HG03342 (cell line): ENCODE measurements at regions not wholly inside any gene's neighbourhood (a gene's known extent, or its start where the extent isn't known, plus 50 kb on each side); places are given as distances from the start of the nearest gene placed in this dataset.
"Not testable (repeated sequence)": the region's sequence is repeated elsewhere in the genome, so short reads cannot be mapped to it uniquely, and the experiment has no call there.

Source experiments
- ATAC-seq: cut with Tn5 transposase; IDR thresholded peaks from one replicate; pipeline ENCODE4 v1.9.1; 2021; ENCODE audit warnings: mild to moderate bottlenecking, moderate library complexity; ENCODE audit not compliant: unreplicated experiment

DNA sequence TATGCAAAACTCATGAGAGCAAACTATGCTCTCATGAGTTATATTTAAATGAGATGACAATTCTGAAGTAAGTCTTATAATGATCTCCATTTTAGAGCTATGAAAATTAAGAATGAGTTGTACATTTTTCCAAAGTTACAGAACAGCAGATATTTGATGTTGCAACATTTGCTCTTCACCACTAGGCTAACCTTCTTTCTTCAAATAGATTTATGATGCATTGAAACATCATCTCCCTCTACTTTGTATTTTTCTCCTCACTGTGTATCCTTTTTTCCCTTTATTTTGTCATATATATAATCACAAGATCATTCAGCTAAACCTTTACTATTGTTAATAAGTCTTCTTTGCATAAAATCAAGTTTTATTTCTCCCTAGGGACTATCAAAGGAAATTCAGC is 497.7 kb upstream of the TYRP1 start:
- no peak for ATAC-seq

DNA sequence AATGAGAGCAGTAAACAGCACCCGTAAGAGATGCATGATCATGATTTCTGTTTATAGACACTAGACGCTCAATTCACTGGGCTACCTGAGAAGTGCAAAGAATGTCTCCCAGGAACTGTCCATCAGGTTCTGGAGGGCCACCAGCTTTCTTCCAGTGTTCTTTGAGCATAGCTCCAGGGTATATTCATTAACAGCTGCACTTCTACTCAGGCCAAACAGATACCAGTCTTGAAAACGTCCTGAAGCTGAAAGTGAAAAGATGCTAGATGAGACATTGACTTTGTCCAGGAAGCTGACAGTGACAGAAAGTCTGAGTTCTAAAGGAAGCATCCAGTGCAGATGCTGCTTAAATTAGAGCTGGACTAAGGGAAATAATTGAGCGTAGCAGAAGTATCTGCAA is 488.7 kb upstream of the TYRP1 start:
- no peak for ATAC-seq

DNA sequence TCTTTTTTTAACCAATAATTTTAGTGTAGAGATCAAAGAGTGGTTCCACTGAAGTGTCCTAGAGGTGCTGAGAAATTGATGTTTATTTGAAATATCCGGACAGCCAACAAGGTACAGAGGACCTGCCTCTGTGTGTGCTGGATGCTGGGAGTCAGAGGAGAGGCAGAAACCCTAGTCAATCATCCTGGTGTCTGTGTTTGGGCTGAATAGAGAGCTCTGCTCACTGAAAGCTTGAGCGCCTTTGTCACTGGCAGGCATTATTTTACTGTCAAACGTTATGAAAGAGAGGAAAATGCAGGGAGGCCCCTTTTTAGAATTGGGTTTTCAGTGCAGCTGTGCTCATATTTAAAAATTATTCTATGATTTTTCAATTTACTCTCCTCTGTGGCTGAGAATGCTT is 480.3 kb upstream of the TYRP1 start:
- ATAC-seq = no peak

DNA sequence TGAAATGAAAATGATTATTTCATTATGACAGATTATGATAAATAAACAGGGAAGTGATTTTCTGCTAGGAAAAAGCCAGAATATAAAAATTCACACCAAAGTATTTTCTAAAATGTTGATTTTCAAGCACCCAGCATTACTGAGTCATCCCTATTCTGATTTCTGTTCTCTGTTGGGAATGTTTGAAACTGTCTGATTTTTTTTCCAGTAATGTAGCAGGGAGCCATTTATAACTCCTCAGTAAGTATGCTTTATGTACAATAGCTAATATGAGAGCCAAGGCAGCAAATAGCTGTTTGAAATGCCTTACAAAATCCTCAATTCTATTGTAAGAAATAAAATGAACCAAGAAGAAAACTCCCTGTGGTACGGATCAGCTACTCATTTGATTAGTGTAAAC is 471.7 kb upstream of the TYRP1 start:
- ATAC-seq = no peak

DNA sequence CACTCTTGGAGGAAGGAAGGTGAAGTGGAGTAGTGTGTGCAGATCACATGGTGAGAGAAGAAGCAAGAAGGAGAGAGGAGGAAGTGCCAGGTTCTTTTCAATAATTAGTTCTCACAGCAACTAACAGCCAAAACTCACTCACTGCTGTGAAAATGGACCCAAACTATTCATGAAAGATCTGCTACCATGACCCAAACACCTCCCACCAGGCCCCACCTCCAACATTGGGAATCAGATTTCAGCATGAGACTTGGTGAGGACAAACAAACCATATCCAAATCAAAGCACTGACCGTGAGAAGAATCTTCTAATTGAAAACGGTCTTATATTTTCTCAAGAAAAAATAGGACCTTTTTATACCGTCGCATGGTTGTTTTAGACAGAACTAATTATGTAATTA is 468.7 kb upstream of the TYRP1 start:
- ATAC-seq = no peak

DNA sequence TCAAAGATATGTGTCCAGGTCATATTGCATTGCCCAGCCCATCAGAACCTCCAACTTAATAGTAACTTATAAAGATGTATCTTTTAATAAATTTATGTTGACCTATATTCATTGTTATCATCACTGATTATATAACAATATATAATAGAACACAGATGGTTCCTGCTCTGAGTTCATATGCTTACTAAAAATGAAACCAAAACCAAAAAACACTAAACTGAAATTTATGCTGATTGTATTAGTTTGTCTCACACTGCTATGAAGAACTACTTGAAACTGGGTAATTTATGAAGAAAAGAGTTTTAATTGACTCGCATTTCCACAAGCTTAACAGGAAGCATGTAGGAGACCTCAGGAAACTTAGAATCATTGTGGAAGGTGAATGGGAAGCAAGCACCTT is 462.5 kb upstream of the TYRP1 start:
- no peak for ATAC-seq

DNA sequence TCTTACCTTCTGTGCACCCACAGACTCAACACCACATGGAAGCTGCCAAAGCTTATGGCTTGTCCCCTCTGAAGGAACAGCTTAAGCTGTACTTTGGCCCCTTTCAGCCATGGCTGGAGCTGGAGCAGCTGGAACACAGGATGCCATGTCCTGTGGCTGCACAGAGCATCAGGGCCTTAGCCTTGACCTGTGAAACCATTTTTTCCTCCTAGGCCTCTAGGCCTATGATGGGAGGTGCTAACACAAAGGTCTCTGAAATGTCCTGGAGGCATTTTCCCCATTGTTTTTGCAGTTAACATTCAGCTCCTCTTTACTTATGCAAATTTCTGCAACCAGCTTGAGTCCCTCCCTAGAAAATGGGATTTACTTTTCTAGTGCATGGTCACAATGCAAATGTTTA is 461.4 kb upstream of the TYRP1 start:
- ATAC-seq = no peak

DNA sequence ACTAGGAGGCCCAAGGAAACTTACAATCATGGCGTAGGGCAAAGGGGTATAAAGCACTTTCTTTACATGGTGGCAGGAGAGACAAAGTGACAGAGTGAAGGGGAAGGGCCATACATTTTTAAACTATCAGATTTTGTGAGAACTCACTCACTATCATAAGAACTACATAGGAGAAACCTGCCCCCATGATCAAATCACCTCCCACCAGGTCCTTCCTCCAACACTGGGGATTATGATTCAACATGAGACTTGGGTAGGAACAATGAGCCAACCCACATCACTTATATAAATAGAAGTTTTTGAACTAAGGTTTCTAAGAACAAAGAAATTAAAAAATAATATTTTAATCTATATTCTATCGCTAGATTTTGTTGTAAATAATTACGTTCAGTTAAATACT is 460.3 kb upstream of the TYRP1 start:
- no peak for ATAC-seq

DNA sequence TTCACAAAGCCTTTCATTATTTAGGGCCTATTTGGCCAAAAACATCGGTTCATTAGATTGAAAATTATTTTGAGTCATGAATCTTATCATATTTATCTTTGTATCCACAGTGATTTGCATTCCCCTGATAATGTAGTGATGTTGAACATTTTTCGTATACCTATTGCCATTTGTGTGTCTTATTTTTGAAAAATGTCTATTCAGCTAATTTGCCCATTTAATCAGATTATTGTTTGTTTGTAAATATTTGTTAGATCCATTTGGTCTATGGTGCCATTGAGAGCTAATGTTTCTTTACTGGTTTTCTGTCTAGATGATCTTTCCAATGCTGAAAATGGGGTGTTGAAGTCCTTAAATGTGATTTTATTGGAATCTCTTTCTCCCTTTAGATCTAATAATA is 439.2 kb upstream of the TYRP1 start:
- no peak for ATAC-seq

DNA sequence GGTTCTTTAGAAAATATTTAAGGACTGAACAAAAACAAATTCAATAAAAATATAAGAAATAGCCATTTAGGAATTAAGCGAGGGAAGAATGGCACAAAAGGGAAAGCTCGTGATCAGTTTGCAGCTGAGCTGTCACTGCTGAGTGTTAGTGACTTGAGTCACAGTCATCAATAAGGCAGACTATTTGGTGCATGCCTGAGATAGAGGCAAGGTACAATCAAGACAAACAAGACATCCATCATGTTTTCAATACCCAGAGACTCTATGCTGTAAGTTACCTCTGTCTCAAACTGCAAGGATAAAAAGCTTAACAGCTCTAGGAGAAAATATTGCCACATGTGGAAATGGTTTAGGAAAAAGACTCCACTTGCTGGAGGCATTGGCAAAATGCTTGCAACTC is 426.4 kb upstream of the TYRP1 start:
- ATAC-seq = no peak

DNA sequence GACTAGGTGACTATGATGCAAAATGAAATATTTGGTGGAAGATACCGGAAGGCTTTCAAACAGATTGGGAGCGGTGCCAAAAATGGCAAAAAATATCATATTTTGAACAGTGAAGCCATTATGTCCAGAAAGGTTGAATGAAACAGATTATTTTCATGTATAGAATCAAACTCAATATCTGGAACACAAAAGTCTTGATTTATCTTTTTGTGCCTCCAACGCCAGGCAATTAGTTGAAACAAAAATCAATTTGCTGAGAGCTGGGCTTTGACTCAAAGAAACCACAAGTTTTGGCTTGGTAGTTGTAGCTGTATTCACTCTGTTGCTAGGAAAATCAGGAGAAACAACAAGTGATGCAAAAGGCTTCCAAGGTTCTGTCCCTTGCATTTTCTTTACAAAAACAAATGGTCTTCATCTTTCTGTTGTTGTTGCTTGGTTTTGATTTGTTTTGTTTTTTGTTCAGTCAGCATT is 421.7 kb upstream of the TYRP1 start:
- ATAC-seq = no peak

DNA sequence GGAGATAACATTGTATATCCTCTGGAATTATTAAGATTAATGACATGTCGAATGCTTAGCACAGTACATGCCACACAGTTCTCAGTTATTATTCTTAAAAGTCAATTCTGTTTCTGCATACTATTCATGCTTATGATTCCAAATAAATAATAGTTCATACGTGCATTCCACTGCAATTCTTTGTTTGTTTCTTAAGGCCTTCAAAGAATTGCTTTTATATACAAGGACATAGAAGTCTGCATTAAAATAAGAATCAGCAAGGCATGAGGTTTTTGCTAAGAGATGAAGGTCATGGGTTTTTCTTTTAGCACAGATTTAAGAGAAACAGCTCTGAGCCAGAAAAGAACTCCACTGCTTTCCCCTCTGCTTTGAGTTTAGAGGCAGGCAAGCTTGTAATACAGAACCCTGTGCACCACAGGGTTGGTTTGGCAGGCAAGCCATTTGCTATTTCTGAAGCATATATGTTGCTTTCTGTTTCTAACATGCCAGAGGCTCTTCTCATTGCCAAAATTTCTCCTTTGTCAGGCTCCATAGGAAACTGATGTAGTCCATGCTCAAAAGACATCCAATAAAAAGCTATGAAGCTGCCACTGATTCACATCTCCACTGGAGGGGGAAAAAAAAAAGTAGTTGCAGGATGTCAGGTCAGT is 420.6 kb upstream of the TYRP1 start:
- no peak for ATAC-seq

DNA sequence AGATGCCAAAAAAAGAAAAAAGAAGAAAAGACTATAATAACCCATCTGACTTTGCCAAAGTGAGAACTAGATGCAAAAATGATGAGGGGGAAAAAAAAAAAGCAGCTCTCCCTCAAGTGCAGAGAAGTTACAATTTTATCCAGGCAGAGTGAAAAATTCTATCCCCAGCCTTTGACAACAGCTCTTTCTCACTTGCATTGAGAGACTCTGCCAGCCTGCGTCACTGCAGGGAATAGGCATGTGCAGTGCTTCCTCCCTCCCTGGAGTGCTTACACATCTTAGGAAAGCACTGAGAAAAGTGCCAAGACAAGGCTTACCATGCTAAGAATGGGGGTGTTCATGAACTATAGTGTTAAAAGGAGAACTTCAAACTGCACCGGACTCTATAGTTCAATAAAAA is 418.6 kb upstream of the TYRP1 start:
- no peak for ATAC-seq

DNA sequence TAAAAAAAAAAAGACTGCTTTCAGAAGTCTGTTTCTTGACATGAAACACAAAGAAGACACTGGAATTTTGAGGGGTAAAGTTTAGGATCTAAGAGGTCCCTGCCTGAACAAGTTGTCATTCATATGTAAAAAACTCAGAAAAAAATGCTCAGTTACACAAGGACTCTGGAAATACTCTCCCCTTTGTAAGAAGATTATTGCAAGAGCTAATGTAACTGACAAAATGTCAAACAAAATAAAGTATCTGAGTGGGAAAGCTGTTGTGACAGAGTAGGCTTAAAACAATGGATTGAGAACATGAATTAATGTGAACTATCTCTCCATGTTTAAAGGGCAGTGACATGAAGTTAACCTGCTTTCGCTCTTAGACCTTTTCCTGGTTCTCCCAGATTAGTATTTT is 416.7 kb upstream of the TYRP1 start:
- no peak for ATAC-seq

DNA sequence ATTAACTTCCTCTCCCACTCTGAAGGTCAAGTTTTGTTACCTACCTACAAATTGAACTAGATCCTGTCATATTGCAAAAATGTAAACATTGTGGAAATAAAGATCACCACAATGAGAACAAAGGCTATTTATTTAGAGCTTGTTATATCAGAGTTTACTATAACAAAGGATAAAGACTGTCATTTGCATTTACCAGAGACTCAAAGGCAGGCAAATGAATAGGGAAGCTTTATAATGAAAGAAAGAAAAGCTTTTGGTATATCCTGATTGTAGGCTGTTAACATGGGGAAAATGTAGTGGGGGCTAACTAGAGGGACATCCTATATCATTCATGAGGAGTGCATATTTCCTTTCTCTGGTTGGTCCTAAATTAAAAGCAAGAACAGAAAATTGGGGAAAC is 403.5 kb upstream of the TYRP1 start:
- no peak for ATAC-seq

DNA sequence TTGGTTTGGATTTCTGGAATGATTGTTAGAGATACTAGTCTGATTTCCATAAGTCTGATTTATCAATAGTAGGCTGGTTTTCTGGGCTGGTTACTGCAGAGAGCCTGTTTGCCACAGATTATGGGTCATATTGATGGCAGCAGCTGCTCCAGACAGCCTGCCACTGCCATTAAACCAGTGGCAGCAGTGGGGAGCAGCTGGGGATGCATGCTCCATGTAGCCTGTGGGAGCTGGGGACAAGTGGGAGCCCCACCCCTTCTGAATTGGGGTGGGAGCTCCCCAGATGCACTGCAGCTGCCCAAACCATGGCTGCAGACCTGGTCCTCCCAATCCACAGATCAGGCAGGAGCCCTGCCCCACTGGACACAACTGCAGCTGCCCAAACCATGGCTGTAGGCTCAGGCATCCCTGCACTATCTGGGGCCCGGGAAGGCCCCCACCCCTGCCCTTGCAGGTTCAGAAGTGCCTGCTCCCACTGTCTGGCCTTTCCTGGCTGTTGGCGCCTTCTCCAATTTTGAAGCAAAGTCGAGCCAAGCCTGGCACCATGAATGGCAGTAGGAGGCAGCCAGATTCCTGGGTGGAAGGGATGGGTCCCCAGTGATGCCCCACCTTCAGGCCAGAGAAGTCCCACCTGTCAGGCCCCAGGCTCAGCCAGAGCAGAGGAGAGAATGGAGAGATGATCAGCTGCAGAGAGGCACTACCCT is 402.9 kb upstream of the TYRP1 start:
- no peak for ATAC-seq

DNA sequence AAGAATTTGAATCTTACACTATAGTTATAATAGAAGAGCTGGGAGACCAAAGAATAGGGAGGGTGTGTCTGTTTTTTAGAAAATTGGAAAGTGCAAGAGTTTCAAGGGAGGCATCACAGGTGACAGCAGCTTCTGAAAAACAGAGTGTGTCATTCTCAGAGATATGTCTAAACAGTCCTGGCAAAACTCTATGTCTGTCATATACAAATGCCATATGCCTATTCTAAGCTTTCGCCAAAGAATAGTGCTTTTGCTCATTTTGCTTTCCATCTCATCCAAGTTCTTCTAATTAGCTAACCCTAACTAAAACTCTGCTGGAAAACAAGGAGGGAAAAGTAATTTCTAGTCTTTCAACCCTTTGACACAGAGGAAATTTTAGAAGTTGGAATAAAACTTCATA is 388.0 kb upstream of the TYRP1 start:
- no peak for ATAC-seq

DNA sequence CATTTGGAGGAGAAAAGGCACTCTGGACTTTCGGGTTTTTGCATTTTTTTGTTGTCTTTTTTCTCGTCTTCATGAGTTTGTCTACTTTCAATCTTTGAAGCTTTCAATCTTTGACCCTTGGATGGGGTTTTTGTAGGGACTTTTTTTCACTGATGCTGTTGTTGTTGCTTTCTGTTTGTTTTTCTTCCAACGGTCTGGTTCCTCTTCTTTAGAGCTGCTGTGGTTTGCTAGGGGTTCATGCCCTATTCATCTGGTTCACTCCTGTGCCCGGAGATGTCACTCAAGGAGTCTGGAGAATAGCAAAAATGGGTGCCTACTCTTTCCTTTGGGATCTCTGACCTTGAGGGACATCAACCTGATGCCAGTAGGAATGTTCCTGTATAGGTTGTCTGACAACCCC is 378.6 kb upstream of the TYRP1 start:
- no peak for ATAC-seq

DNA sequence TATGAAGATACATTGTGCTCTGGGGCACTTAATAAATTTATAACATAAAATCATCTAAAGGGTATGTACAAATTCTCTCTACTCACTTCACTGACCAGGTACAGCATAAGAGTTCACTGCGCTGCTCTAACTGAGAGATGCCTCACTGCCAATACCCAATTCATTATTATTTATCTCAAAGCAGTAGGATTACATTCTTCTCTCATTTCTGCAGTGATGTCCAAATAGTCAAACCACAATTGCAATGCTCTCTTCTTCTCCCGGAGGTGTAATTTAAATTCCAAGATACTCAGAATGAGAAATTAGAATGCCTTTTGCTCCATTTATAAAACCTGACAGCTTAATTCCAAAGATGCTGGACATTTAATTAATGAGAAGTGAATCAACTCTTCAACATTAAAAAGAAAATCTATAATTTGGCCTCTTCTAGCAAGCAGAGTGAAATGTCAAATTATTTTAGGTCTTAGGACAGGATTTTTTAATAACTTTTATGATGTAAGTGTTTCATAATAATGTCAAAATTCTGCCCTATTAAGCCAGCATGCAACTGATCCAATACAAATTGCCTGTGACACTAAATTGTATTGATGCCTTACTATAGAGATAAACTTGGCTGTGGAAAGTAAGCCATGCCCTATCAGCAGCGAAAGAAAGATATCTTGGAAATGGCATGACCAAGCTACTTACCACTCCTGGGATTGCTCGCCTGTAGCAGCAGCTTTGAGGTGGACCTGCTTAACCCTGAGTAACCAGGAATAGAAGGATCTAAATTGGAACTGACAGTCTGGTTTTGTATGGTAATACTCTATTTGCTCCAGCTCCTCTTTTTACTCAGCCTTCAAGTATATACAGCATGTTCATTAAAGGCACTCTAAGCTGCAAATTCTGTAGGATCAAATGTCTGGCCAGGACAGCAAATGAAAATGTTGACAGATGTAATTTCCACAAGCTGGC is 374.2 kb upstream of the TYRP1 start:
- no peak for ATAC-seq

DNA sequence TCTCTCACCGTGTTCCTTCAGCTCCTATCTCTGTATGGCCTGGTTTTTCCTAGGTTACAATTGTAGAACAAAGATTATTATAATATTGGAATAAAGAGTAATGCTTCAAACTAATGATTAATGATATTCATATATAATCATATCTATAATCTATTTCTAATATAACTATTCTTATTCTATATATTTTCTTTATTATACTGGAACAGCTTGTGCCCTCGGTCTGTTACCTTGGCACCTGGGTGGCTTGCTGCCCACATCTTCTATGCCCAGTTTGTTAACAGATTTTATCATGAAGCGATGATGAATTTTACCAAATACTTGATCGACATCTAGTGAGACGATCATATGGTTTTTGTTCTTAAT is 363.6 kb upstream of the TYRP1 start:
- no peak for ATAC-seq

DNA sequence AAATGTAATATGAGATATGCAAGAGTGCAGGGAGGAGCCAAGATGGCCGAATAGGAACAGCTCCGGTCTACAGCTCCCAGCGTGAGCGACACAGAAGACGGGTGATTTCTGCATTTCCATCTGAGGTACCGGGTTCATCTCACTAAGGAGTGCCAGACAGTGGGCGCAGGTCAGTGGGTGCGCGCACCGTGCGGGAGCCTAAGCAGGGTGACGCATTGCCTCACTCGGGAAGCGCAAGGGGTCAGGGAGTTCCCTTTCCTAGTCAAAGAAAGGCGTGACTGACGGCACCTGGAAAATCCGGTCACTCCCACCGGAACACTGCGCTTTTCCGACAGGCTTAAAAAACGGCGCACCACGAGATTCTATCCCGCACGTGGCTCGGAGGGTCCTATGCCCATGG is 359.2 kb upstream of the TYRP1 start:
- not testable (repeated sequence) for ATAC-seq

DNA sequence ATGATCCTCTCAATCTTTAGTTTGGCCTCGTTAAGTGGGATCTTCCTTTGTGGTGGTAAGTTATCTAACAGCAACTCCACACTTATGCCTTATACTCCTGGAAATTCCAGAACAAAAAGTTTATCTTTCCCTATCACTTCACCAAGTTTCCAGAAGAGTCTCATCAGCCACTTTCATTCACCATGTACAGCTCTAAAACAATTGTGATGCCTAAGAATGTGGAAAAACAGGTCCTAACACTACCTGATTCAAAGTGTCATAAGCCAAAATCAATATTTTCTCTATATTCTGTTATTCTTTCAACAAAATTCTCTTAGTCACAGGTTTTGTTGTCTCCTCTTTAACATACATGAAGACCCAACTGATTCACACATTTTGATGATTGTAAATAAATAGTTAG is 342.4 kb upstream of the TYRP1 start:
- no peak for ATAC-seq
